Left ventricle myocardium inferior (tissue), 1 donor: ENCODE measurements at regions not wholly inside any gene's neighbourhood (a gene's known extent, or its start where the extent isn't known, plus 50 kb on each side); places are given as distances from the start of the nearest gene placed in this dataset.

Experiments used
- DNase-seq: peaks from one replicate; pipeline ENCODE4 v3.0.0-alpha.2; 2020
- H3K27ac ChIP-seq: fragments of 200-600 bp; replicated peaks from 2 replicates; pipeline ENCODE4 v1.8.0; 2021
- H3K27me3 ChIP-seq: fragments of 200-600 bp; 2 replicates; pipeline ENCODE4 v1.8.0; 2021; ENCODE audit warnings: low read depth
- H3K36me3 ChIP-seq: fragments of 200-600 bp; 2 replicates; pipeline ENCODE4 v1.8.0; 2021
- H3K4me1 ChIP-seq: fragments of 200-600 bp; 2 replicates; pipeline ENCODE4 v1.8.0; 2021
- H3K4me3 ChIP-seq: fragments of 200-600 bp; 2 replicates; pipeline ENCODE4 v1.8.0; 2021; ENCODE audit warnings: mild to moderate bottlenecking, moderate library complexity
- H3K9me3 ChIP-seq: fragments of 200-600 bp; replicated peaks from 2 replicates; pipeline ENCODE4 v1.8.0; 2021
- CTCF ChIP-seq: fragments of 200-600 bp; IDR thresholded peaks from 2 replicates; pipeline ENCODE4 v1.8.0; 2021; ENCODE audit warnings: antibody characterized with exemption, mild to moderate bottlenecking, borderline replicate concordance
- intact Hi-C: fragments of 100-400 bp; cut with micrococcal nuclease; formaldehyde crosslinking; loops from one replicate; pipeline ENCODE4 v1.11.0; 2022
- donor health status: DM: no; HTN: yes; CAD: no; lungs with severe emphysema.

- H3K27ac ChIP-seq = no peak overlapping the region
- TF ChIP-seq CTCF = no peak
- no peaks in the 10 kb centered on the region for H3K36me3 ChIP-seq
- intact Hi-C loops = no loop called here
- H3K4me3 ChIP-seq = no peak overlapping the region
- H3K4me1 ChIP-seq = no peaks in the 10 kb centered on the region
- DNase-seq = no peak
- H3K9me3 ChIP-seq = no peaks in the 10 kb centered on the region
- H3K27me3 ChIP-seq = peaks cover 83% of the 10 kb centered on the region
Observed at GRCh38 chr5:174514983-174515394, 209.4 kb upstream of the MSX2 start.

GRCh38 chr5:174516741-174517140, 207.6 kb upstream of the MSX2 start:
- no peak for TF ChIP-seq CTCF
- intact Hi-C loops = no loop called here
- peaks cover 85% of the 10 kb centered on the region for H3K27me3 ChIP-seq
- no peaks in the 10 kb centered on the region for H3K36me3 ChIP-seq
- H3K4me1 ChIP-seq = no peaks in the 10 kb centered on the region
- H3K4me3 ChIP-seq = no peak overlapping the region
- H3K9me3 ChIP-seq = no peaks in the 10 kb centered on the region
- H3K27ac ChIP-seq = no peak overlapping the region
- DNase-seq = no peak

GRCh38 chr5:174518512-174518911, 205.9 kb upstream of the MSX2 start:
- no peak for TF ChIP-seq CTCF
- intact Hi-C loops = no loop called here

GRCh38 chr5:174520420-174521396, 203.7 kb upstream of the MSX2 start:
- Histone ChIP-seq H3K4me1 (no peaks in the 10 kb centered on the region), H3K36me3 (no peaks in the 10 kb centered on the region), H3K4me3 (no peak overlapping the region), H3K27ac (no peak overlapping the region), H3K9me3 (no peaks in the 10 kb centered on the region), H3K27me3 (peaks cover 83% of the 10 kb centered on the region)
- DNase-seq = no peak
- intact Hi-C loops = no loop called here
- TF ChIP-seq CTCF = no peak

More at GRCh38 chr5:174518512-174518911, 205.9 kb upstream of the MSX2 start:
- Histone ChIP-seq H3K27ac (no peak overlapping the region), H3K27me3 (peaks cover 77% of the 10 kb centered on the region), H3K4me3 (no peak overlapping the region), H3K9me3 (no peaks in the 10 kb centered on the region), H3K4me1 (no peaks in the 10 kb centered on the region), H3K36me3 (no peaks in the 10 kb centered on the region)
- DNase-seq = no peak

- TF ChIP-seq CTCF = no peak
- H3K27me3 ChIP-seq = peaks cover 83% of the 10 kb centered on the region
- H3K4me3 ChIP-seq = no peak overlapping the region
- H3K4me1 ChIP-seq = no peaks in the 10 kb centered on the region
- H3K9me3 ChIP-seq = no peaks in the 10 kb centered on the region
- no peak overlapping the region for H3K27ac ChIP-seq
- no peak for DNase-seq
- H3K36me3 ChIP-seq = no peaks in the 10 kb centered on the region
- intact Hi-C loops = no loop called here
Observed at GRCh38 chr5:174521449-174521848, 202.9 kb upstream of the MSX2 start.
